Pancreas (tissue), 10 donors: ENCODE measurements at regions not wholly inside any gene's neighbourhood (a gene's known extent, or its start where the extent isn't known, plus 50 kb on each side); places are given as distances from the start of the nearest gene placed in this dataset.

Experiments used
- ATAC-seq, 4 donors: fragments of 200-7000 bp; cut with Tn5 transposase; one replicate each; pipeline versions ENCODE4 v1.8.0 to v1.9.1; 2020; ENCODE audit warnings: mild to moderate bottlenecking in 4 of 4, moderate library complexity in 4 of 4
- DNase-seq, 6 donors: peaks; one replicate each; pipeline ENCODE4 v3.0.0-alpha.2; 2020
- FAIRE-seq: peaks from 2 replicates; lab custom pipeline; 2012; peaks lifted over from hg19 to GRCh38; lab: Jason Lieb, UNC
- H3K27ac ChIP-seq, 4 donors: fragments of 200-600 bp; sonication (generic); 1 replicate in 3 of 4; 2 replicates in 1 of 4; pipeline versions ENCODE4 v1.5.0 to v1.8.0; 2020
- H3K27me3 ChIP-seq, 4 donors: fragments of 200-600 bp; one replicate each; pipeline ENCODE4 v1.8.0; 2021
- H3K36me3 ChIP-seq, 3 donors: fragments of 200-600 bp; sonication (generic) in 1 of 3; one replicate each; pipeline versions ENCODE4 v1.5.0 to v1.8.0; 2020 to 2021
- H3K4me1 ChIP-seq, 3 donors: fragments of 200-600 bp; one replicate each; pipeline ENCODE4 v1.8.0; 2021
- H3K4me3 ChIP-seq, 4 donors: fragments of 200-600 bp; sonication (generic) in 2 of 4; one replicate each; pipeline versions ENCODE4 v1.5.0 to v1.8.0; 2020 to 2021
- H3K9me3 ChIP-seq, 4 donors: fragments of 200-600 bp; one replicate each; pipeline ENCODE4 v1.8.0; 2021
- WGBS, 2 donors: extraction: QIAGEN DNeasy Blood & Tissue Kit; methylation state at CpG; one replicate each; pipeline ENCODE4 v1.1.7; 2013; 5-methylcytosine and 5-hydroxymethylcytosine counted together
- intact Hi-C, 3 donors: fragments of 100-400 bp; cut with DNase I; formaldehyde crosslinking; loops; one replicate each; pipeline versions ENCODE4 v1.11.1 to v1.14.2; 2022
- TF ChIP-seq, protein P1 (sequence below), 4 donors: fragments of 200-600 bp; sonication (generic) in 3 of 4; IDR thresholded peaks; one replicate each; pipeline versions ENCODE4 v1.5.0 to v1.8.0; 2021; ENCODE audit warnings: antibody characterized with exemption in 4 of 4
- donor health status: healthy with polysubstance abuse.
- donor health status: DM: no; HTN: no; CAD: no; lungs with moderate emphysema.
- donor health status: DM: no; HTN: no; CAD: no.
- donor health status: control.
- donor health status: control.
- donor health status: Bipolar disorder and iron deficiency.
- donor health status: DM: yes; HTN: yes; CAD: no.
- donor health status: DM: no; HTN: no; CAD: no.
- donor health status: DM: no; HTN: no; CAD: no.
- donor health status: DM: yes; HTN: yes; CAD: no.

DNA sequence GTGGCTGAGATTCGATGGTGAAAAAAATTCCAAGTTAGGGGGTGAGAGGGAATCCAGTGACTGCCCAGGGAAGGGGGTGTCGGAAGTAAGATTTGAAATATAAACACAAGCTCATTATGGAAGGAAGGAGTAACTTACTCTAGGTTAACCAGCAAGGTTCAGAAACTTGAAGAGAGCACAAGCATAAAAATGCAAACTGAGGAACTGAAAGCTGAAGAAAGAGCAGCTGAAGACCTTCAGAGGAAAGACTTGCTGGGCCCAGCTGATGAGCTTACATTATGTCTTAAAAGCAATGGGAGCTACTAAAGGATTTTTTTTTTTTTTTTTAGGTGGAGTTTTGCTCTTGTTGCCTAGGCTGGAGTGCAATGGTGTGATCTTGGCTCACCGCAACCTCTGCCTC, 189.7 kb upstream of the GRIN2B start:
- H3K4me1 ChIP-seq, result no peaks in the 10 kb centered on the region
- 84 to 91% methylated on average over 3 of the region's 3 CpGs for WGBS, 2 donors
- ATAC-seq (no peak), DNase-seq (no peak), FAIRE-seq (no peak)
- H3K4me3 ChIP-seq, result no peak overlapping the region
- TF ChIP-seq, protein P1, sequence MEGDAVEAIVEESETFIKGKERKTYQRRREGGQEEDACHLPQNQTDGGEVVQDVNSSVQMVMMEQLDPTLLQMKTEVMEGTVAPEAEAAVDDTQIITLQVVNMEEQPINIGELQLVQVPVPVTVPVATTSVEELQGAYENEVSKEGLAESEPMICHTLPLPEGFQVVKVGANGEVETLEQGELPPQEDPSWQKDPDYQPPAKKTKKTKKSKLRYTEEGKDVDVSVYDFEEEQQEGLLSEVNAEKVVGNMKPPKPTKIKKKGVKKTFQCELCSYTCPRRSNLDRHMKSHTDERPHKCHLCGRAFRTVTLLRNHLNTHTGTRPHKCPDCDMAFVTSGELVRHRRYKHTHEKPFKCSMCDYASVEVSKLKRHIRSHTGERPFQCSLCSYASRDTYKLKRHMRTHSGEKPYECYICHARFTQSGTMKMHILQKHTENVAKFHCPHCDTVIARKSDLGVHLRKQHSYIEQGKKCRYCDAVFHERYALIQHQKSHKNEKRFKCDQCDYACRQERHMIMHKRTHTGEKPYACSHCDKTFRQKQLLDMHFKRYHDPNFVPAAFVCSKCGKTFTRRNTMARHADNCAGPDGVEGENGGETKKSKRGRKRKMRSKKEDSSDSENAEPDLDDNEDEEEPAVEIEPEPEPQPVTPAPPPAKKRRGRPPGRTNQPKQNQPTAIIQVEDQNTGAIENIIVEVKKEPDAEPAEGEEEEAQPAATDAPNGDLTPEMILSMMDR (IDR thresholded peaks at IDR 0.05), result no peak
- no peak overlapping the region for H3K27ac ChIP-seq
- intact Hi-C loops, result loop anchor here in 1 of 3 donors (10.0 kb wide), 1 partner anchor 436 kb away; no protein-coding TSS in a partner anchor
- no peaks in the 10 kb centered on the region for H3K36me3 ChIP-seq
- H3K9me3 ChIP-seq, result no peaks in the 10 kb centered on the region
- H3K27me3 ChIP-seq, result no peaks in the 10 kb centered on the region

DNA sequence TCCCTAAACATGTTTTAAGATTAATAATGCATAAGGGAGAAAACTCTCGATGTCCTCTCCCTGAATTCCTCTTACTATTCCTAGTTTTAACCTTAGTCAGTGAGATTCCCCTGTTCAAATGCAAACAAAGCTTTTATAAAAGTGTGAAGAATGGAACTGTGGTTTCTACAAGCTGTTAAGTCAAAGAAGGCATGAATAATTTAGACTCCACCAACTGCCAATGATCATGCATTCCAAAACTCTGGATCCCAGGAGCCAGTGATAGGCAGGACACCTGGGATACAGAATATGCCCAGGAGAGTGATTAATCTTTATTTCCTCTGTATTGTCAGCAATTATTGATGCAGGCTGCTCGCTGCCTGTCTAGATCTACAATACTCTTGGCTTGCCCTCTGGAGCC, 190.3 kb upstream of the ATF7IP start:
- Histone ChIP-seq H3K36me3 (no peaks in the 10 kb centered on the region), H3K4me3 (no peak overlapping the region), H3K27ac (no peak overlapping the region), H3K4me1 (no peaks in the 10 kb centered on the region), H3K9me3 (no peaks in the 10 kb centered on the region), H3K27me3 (no peaks in the 10 kb centered on the region)
- TF ChIP-seq, protein P1 (IDR thresholded peaks at IDR 0.05), result no peak
- DNase-seq (no peak), ATAC-seq (no peak), FAIRE-seq (no peak)
- intact Hi-C loops, result loop anchor here in 1 of 3 donors (10.0 kb wide), 1 partner anchor 440 kb away; no protein-coding TSS in a partner anchor
- WGBS, 2 donors, result 45 to 52% methylated on average over 2 of the region's 2 CpGs

DNA sequence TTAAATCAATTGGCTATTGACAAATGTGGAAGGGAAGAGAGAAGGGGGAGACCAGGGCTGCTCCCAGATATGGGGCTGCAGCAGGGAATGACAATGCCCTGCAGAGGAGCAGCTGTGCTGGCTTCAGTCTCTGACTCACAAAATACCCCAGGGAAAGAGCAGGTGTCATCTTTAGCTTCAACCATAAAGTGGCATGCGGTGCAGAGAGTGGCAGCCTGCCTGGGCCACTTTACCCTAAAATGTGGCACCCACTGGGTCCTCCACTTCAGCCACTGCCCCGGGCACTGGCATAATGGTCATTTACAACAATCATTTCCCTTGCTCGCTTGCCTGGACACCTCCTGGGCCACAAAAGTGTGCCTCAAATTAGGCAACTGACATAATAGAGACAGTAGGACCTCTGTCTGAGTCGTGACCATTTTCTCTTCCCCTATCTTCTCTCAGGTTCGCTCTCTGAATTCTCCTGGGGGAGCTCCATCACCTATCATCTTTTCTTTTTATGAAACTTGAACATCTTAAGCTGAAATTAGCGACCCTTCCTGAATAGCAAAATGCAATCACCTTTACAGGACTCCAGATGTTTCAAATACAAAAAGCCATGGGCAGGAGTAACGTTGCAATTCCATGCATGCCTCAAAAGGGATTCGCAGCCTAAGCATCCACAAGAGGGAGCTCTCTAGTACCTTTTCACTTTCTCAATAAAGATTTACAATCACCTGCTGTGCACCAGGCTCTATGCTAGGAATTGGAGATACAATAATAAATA, 179.9 kb upstream of the ATF7IP start:
- intact Hi-C loops, result no loop called here
- Histone ChIP-seq H3K9me3 (no peaks in the 10 kb centered on the region), H3K4me3 (no peak overlapping the region), H3K4me1 (no peaks in the 10 kb centered on the region), H3K27me3 (no peaks in the 10 kb centered on the region), H3K36me3 (no peaks in the 10 kb centered on the region), H3K27ac (no peak overlapping the region)
- DNase-seq (peak in 3 of 6 donors; percentile 16 to 47 (median 43)), ATAC-seq (peak; percentile 79 to 99 (median 90)), FAIRE-seq (no peak)
- TF ChIP-seq, protein P1 (IDR thresholded peaks at IDR 0.05), result peak; percentile 47 to 71 (median 65)
- 43 to 48% methylated on average over 8 of the region's 8 CpGs for WGBS, 2 donors

DNA sequence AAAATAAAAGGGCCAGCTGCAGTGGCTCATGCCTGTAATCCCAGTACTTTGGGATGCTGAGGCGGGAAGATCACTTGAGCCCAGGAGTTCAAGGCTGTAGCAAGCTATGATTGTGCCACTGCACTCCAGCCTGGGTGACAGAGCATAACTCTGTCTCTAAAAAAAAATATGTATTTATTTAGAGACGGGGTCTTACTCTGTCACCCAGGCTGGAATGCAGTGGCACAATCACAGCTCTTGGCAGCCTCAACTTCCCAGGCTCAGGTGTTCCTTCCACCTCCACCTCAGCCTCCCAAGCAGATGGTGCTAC, 179.3 kb upstream of the ATF7IP start:
- Histone ChIP-seq H3K4me3 (no peak overlapping the region), H3K9me3 (no peaks in the 10 kb centered on the region), H3K27me3 (no peaks in the 10 kb centered on the region), H3K27ac (no peak overlapping the region), H3K36me3 (no peaks in the 10 kb centered on the region), H3K4me1 (no peaks in the 10 kb centered on the region)
- 18 to 21% methylated on average over 2 of the region's 2 CpGs for WGBS, 2 donors
- ATAC-seq (no peak), FAIRE-seq (no peak), DNase-seq (no peak)
- intact Hi-C loops, result no loop called here
- TF ChIP-seq, protein P1 (IDR thresholded peaks at IDR 0.05), result no peak

DNA sequence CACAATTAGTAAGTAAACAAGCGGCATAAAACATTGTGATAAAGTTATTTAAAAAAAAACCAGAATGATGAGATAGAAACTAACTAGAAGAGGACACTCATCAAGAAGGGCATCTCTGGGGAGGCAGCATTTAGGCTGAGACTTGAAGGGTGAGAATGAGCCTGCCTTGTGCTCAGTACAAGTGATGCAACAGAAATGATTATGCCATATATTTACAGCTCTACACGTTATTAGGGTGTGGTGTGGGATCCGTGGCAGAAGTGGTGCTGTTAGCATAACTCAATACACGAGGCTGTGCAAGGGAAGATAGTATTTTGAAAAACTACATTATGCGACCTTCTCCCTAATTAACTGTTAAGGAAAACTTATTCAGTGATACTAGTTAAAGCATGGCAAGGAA, 178.5 kb upstream of the ATF7IP start:
- intact Hi-C loops, result no loop called here
- FAIRE-seq (no peak), ATAC-seq (no peak), DNase-seq (no peak)
- WGBS, 2 donors, result 65 to 68% methylated on average over 5 of the region's 5 CpGs
- H3K9me3 ChIP-seq, result no peaks in the 10 kb centered on the region
- H3K27ac ChIP-seq, result no peak overlapping the region
- H3K4me3 ChIP-seq, result no peak overlapping the region
- H3K4me1 ChIP-seq, result no peaks in the 10 kb centered on the region
- no peaks in the 10 kb centered on the region for H3K36me3 ChIP-seq
- TF ChIP-seq, protein P1 (IDR thresholded peaks at IDR 0.05), result no peak
- no peaks in the 10 kb centered on the region for H3K27me3 ChIP-seq
